HCT116 (cell line): ENCODE measurements at regions not wholly inside any gene's neighbourhood (a gene's known extent, or its start where the extent isn't known, plus 50 kb on each side); places are given as distances from the start of the nearest gene placed in this dataset.

ENCODE experiments used
- ATAC-seq: fragments of 200-7000 bp; cut with Tn5 transposase; 2 replicates; pipeline ENCODE4 v1.9.1; 2020; ENCODE audit warnings: mild to moderate bottlenecking, moderate library complexity
- BruUV-seq: library from RNA; stranded (reverse); fragments of 400-500 nt; replicated peaks from 2 replicates; lab custom pipeline; 2021; lab: Mats Ljungman, UMichigan
- CTCF ChIA-PET: fragments of 300-600 bp; sonication (Branson Sonifier 250); formaldehyde crosslinking; loops from one replicate; lab custom pipeline; 2021; ENCODE audit warnings: antibody characterized with exemption; lab: Charles Lee
- POLR2A ChIA-PET: fragments of 300-600, 350-600 bp; sonication (Branson Sonifier 250); formaldehyde crosslinking; loops from one replicate; lab custom pipeline; 2021; ENCODE audit warnings: antibody characterized with exemption; lab: Charles Lee
- RAD21 ChIA-PET, 2 experiments: fragments of 300-600 bp; sonication (Branson Sonifier 250); formaldehyde crosslinking; loops; one replicate each; lab custom pipeline; 2023; ENCODE audit warnings: low total read pairs in 2 of 2; ENCODE audit not compliant: uncharacterized antibody in 2 of 2, unreplicated experiment in 2 of 2, low non-redundant PET in 1 of 2; lab: Charles Lee
- DNase-seq: peaks from one replicate; pipeline ENCODE4 v3.0.0-alpha.2; 2010; ENCODE audit warnings: low read depth, low spot score
- H2AFZ ChIP-seq: fragments of 200-600 bp; shearing (Covaris generic), sonication (generic); 2 replicates; pipeline ENCODE4 v1.6.1; 2017; ENCODE audit warnings: low read depth, mixed run types, mixed read lengths, antibody characterized with exemption, low read length; ENCODE audit not compliant: poor library complexity, severe bottlenecking
- H3K27ac ChIP-seq: 2 replicates; pipeline ENCODE4 v1.5.1; 2012; ENCODE audit warnings: low read depth, low read length
- H3K27me3 ChIP-seq: fragments of 200-600 bp; sonication (generic); 2 replicates; pipeline ENCODE4 v1.6.1; 2016; ENCODE audit warnings: mixed run types, low read length, mixed read lengths; ENCODE audit not compliant: insufficient read depth
- H3K36me3 ChIP-seq, 2 experiments: fragments of 200-500 bp in 1 of 2; fragments of 200-600 bp in 1 of 2; sonication (Bioruptor generic) in 1 of 2; sonication (generic) in 1 of 2; 2 replicates each; pipeline versions ENCODE4 v1.5.1 to v1.6.1; 2014 to 2016; ENCODE audit warnings: low read length in 2 of 2, inconsistent platforms in 1 of 2, mixed read lengths in 1 of 2, mixed run types in 1 of 2; ENCODE audit not compliant: insufficient read depth in 2 of 2, control insufficient read depth in 1 of 2
- H3K4me1 ChIP-seq, 2 experiments: fragments of 200-600 bp in 1 of 2; sonication (generic) in 1 of 2; 2 replicates each; pipeline versions ENCODE4 v1.5.1 to v1.6.1; 2012 to 2017; ENCODE audit warnings: low read length in 2 of 2, inconsistent platforms in 1 of 2, mild to moderate bottlenecking in 1 of 2, mixed read lengths in 1 of 2, mixed run types in 1 of 2, moderate library complexity in 1 of 2; ENCODE audit not compliant: insufficient read depth in 2 of 2, control insufficient read depth in 1 of 2
- H3K4me2 ChIP-seq: fragments of 200-600 bp; sonication (generic); 2 replicates; pipeline ENCODE4 v1.6.1; 2017; ENCODE audit warnings: mixed run types, low read length, mixed read lengths
- H3K4me3 ChIP-seq, 2 experiments: fragments of 200-600 bp in 1 of 2; sonication (generic) in 1 of 2; replicated peaks in 1 of 2; 2 replicates each; pipeline ENCODE4 v1.5.1; 2011 to 2016; ENCODE audit warnings: low read length in 2 of 2, control low read depth in 1 of 2, low read depth in 1 of 2, mild to moderate bottlenecking in 1 of 2, mixed read lengths in 1 of 2, mixed run types in 1 of 2
- H3K79me2 ChIP-seq: fragments of 200-600 bp; sonication (generic); 2 replicates; pipeline ENCODE4 v1.6.1; 2017; ENCODE audit warnings: mild to moderate bottlenecking, mixed run types, low read length, moderate library complexity, mixed read lengths; ENCODE audit not compliant: insufficient read depth
- H3K9ac ChIP-seq: fragments of 200-600 bp; sonication (generic); 2 replicates; pipeline ENCODE4 v1.6.1; 2016; ENCODE audit warnings: low read length, mixed read lengths
- H3K9me2 ChIP-seq: fragments of 200-600 bp; sonication (generic), shearing (Covaris generic); 2 replicates; pipeline ENCODE4 v1.6.1; 2017; ENCODE audit warnings: mixed run types, mild to moderate bottlenecking, moderate library complexity; ENCODE audit not compliant: insufficient read depth
- H3K9me3 ChIP-seq, 2 experiments: fragments of 200-500 bp in 1 of 2; fragments of 200-600 bp in 1 of 2; sonication (Bioruptor generic) in 1 of 2; sonication (generic) in 1 of 2; 2 replicates each; pipeline ENCODE4 v1.6.1; 2014 to 2017; ENCODE audit warnings: low read length in 2 of 2, mixed read lengths in 2 of 2, inconsistent platforms in 1 of 2, low read depth in 1 of 2, mild to moderate bottlenecking in 1 of 2, mixed run types in 1 of 2, moderate library complexity in 1 of 2; ENCODE audit not compliant: control insufficient read depth in 1 of 2, insufficient read depth in 1 of 2
- H4K20me1 ChIP-seq: fragments of 200-600 bp; sonication (generic), shearing (Covaris generic); 2 replicates; pipeline ENCODE4 v1.6.1; 2017; ENCODE audit warnings: mixed run types, mild to moderate bottlenecking, moderate library complexity; ENCODE audit not compliant: insufficient read depth
- CBX3 ChIP-seq: IDR thresholded peaks from 2 replicates; pipeline ENCODE4 v1.6.1; 2012; ENCODE audit warnings: low read depth
- EGR1 ChIP-seq: IDR thresholded peaks from 2 replicates; pipeline ENCODE4 v1.6.1; 2012; ENCODE audit warnings: low read depth
- ELF1 ChIP-seq: IDR thresholded peaks from 2 replicates; pipeline ENCODE4 v1.6.1; 2012; ENCODE audit warnings: low read depth, borderline replicate concordance
- EZH2 ChIP-seq: fragments of 200-600 bp; sonication (generic); IDR thresholded peaks from 2 replicates; pipeline ENCODE4 v1.6.1; 2017; ENCODE audit warnings: antibody characterized with exemption, mixed run types
- EZH2phosphoT487 ChIP-seq: fragments of 200-600 bp; IDR thresholded peaks from 2 replicates; pipeline ENCODE4 v1.6.1; 2018; ENCODE audit warnings: antibody characterized with exemption, borderline replicate concordance
- FOSL1 ChIP-seq: IDR thresholded peaks from 2 replicates; pipeline ENCODE4 v1.6.1; 2012; ENCODE audit warnings: low read depth
- MAX ChIP-seq: IDR thresholded peaks from 2 replicates; pipeline ENCODE4 v1.6.1; 2012
- POLR2AphosphoS5 ChIP-seq: IDR thresholded peaks from 2 replicates; pipeline ENCODE4 v1.6.1; 2011; ENCODE audit warnings: mild to moderate bottlenecking, low read depth, low read length, moderate library complexity
- RAD21 ChIP-seq: IDR thresholded peaks from 2 replicates; pipeline ENCODE4 v1.6.1; 2012; ENCODE audit warnings: low read depth, mild to moderate bottlenecking
- REST ChIP-seq: IDR thresholded peaks from 2 replicates; pipeline ENCODE4 v1.6.1; 2012; ENCODE audit warnings: low read depth
- SIN3A ChIP-seq: IDR thresholded peaks from 2 replicates; pipeline ENCODE4 v1.6.1; 2012; ENCODE audit warnings: low read depth
- SP1 ChIP-seq: IDR thresholded peaks from 2 replicates; pipeline ENCODE4 v1.6.1; 2012; ENCODE audit warnings: low read depth
- TCF7L2 ChIP-seq: IDR thresholded peaks from 2 replicates; pipeline ENCODE4 v1.7.0; 2011; ENCODE audit warnings: borderline replicate concordance, inconsistent platforms; ENCODE audit not compliant: insufficient read depth, insufficient read length; ENCODE audit errors: extremely low read depth
- YY1 ChIP-seq: IDR thresholded peaks from 2 replicates; pipeline ENCODE4 v1.6.1; 2011; ENCODE audit warnings: low read length, low read depth, moderate library complexity, mild to moderate bottlenecking; ENCODE audit not compliant: insufficient replicate concordance; ENCODE audit errors: extremely low read depth
- ZBTB33 ChIP-seq: IDR thresholded peaks from 2 replicates; pipeline ENCODE4 v1.6.1; 2011; ENCODE audit warnings: mild to moderate bottlenecking, low read length, moderate library complexity; ENCODE audit not compliant: insufficient replicate concordance; ENCODE audit errors: extremely low read depth
- ZFX ChIP-seq: fragments of 450-650 bp; IDR thresholded peaks from 2 replicates; pipeline ENCODE4 v1.6.1; 2017
- ZNF274 ChIP-seq: fragments of 200-500 bp; sonication (Bioruptor generic); IDR thresholded peaks from 2 replicates; pipeline ENCODE4 v1.6.1; 2014; ENCODE audit warnings: mild to moderate bottlenecking, low read depth, low read length, inconsistent platforms
- intact Hi-C: fragments of 100-400 bp; cut with micrococcal nuclease; formaldehyde crosslinking; loops from 2 replicates; pipeline ENCODE4 v1.10.0; 2022

GRCh38 chr12:46111715-46112114 is 121.3 kb upstream of the SCAF11 start:
- H3K79me2 ChIP-seq = no peaks in the 10 kb centered on the region
- H3K27me3 ChIP-seq = no peaks in the 10 kb centered on the region
- ChIA-PET RAD21 (no interaction called here), CTCF (no interaction called here), POLR2A (no interaction called here)
- no peak overlapping the region for H3K4me2 ChIP-seq
- H3K36me3 ChIP-seq = no peaks in the 10 kb centered on the region
- no peaks in the 10 kb centered on the region for H3K9me2 ChIP-seq
- H3K4me1 ChIP-seq = no peaks in the 10 kb centered on the region
- no peak overlapping the region for H3K4me3 ChIP-seq
- no peak overlapping the region for H3K9ac ChIP-seq
- H2AFZ ChIP-seq = no peak overlapping the region
- BruUV-seq = no TSS peak
- ATAC-seq (no peak), DNase-seq (no peak)
- intact Hi-C loops = no loop called here
- TF ChIP-seq YY1 (no peak), SIN3A (no peak), FOSL1 (no peak), POLR2AphosphoS5 (no peak), ELF1 (no peak), CBX3 (no peak), ZBTB33 (no peak), ZFX (no peak), EZH2 (no peak), TCF7L2 (no peak), ZNF274 (no peak), EGR1 (no peak), SP1 (no peak), EZH2phosphoT487 (no peak), REST (no peak), MAX (no peak), RAD21 (no peak)
- H3K27ac ChIP-seq = no peak overlapping the region
- H3K9me3 ChIP-seq = peaks cover 0 to 4% of the 10 kb centered on the region in 2 experiments; a peak in 2 of 4 replicates
- no peaks in the 10 kb centered on the region for H4K20me1 ChIP-seq
